ENCODE measurements at regions not wholly inside any gene's neighbourhood (a gene's known extent, or its start where the extent isn't known, plus 50 kb on each side); places are given as distances from the start of the nearest gene placed in this dataset.

GRCh38 chr13:83546476-83546875, 335.8 kb downstream of the SLITRK1 start:
- Histone ChIP-seq H3K4me3 (no peak overlapping the region), H3K79me2 (replicated peaks; ENCODE audit: insufficient read depth) (no peaks in the 10 kb centered on the region), H3K9me2 (ENCODE audit: insufficient read depth) (no peaks in the 10 kb centered on the region), H4K20me1 (replicated peaks; ENCODE audit: insufficient read depth) (no peaks in the 10 kb centered on the region), H3K27me3 (ENCODE audit: insufficient read depth) (no peaks in the 10 kb centered on the region), H3F3A (replicated peaks; ENCODE audit: low read depth) (no peaks in the 10 kb centered on the region), H3K36me3 (ENCODE audit: insufficient read depth) (no peaks in the 10 kb centered on the region), H2AFZ (no peak overlapping the region), H3K27ac (ENCODE audit: low read depth) (no peak overlapping the region), H3K4me1 (ENCODE audit: insufficient read depth) (peaks cover 14% of the 10 kb centered on the region; the same call in 1 of the 2 replicates), H3K4me2 (no peak overlapping the region)
- Mint-ChIP-seq H3K4me3 (no peak overlapping the region), H3K4me1 (peaks cover 13% of the 10 kb centered on the region), H3K27ac (no peak overlapping the region), H3K27me3 (ENCODE audit: insufficient read depth, low read depth, poor library complexity) (no peaks in the 10 kb centered on the region), H3K36me3 (ENCODE audit: low read depth) (no peaks in the 10 kb centered on the region; the same call in 2 of the 3 replicates), H3K9me3 (no peaks in the 10 kb centered on the region)
- ATAC-seq (no peak), DNase-seq (ENCODE audit: low spot score) (no peak)
- TF ChIP-seq EZH2phosphoT487 (IDR thresholded peaks at IDR 0.05; ENCODE audit: unreplicated experiment) (no peak), EZH2 (IDR thresholded peaks at IDR 0.05; ENCODE audit: low read depth, unreplicated experiment) (no peak), STAT1 (IDR thresholded peaks at IDR 0.05; ENCODE audit: unreplicated experiment) (no peak), POLR2AphosphoS5 (IDR thresholded peaks at IDR 0.05; ENCODE audit: low read depth) (no peak), NANOG (IDR thresholded peaks at IDR 0.05; ENCODE audit: borderline replicate concordance) (no peak), REST (IDR thresholded peaks at IDR 0.05; ENCODE audit: unreplicated experiment) (no peak), CTCF (conservative IDR thresholded peaks at IDR 0.05; ENCODE audit: low read depth in 2 of 2) (no peak), ZNF331 (CRISPR knock-in tag; IDR thresholded peaks at IDR 0.05; ENCODE audit: low read depth) (no peak), JUNB (IDR thresholded peaks at IDR 0.05; ENCODE audit: unreplicated experiment) (no peak), ZNF114 (CRISPR knock-in tag; IDR thresholded peaks at IDR 0.05) (no peak), ETS1 (IDR thresholded peaks at IDR 0.05) (no peak), CREB1 (CRISPR knock-in tag; IDR thresholded peaks at IDR 0.05; ENCODE audit: low read depth) (no peak), ZNF462 (CRISPR knock-in tag; IDR thresholded peaks at IDR 0.05) (no peak)
